ENCODE measurements at regions not wholly inside any gene's neighbourhood (a gene's known extent, or its start where the extent isn't known, plus 50 kb on each side); places are given as distances from the start of the nearest gene placed in this dataset.
"Not testable (repeated sequence)": the region's sequence is repeated elsewhere in the genome, so short reads cannot be mapped to it uniquely, and the experiment has no call there.

GRCh38 chr16:9645911-9646310 is 536.3 kb downstream of the GRIN2A start:
- DNase-seq, result no peak
- Histone ChIP-seq H3K9me3 (no peaks in the 10 kb centered on the region), H3K27me3 (peaks cover 15% of the 10 kb centered on the region; the same call in 1 of the 2 replicates), H3K4me3 (no peak overlapping the region), H3K36me3 (no peaks in the 10 kb centered on the region; the same call in 1 of the 2 replicates)

- DNase-seq, result no peak
- Histone ChIP-seq H3K27me3 (peaks cover 18% of the 10 kb centered on the region), H3K36me3 (no peaks in the 10 kb centered on the region; the same call in 1 of the 2 replicates), H3K9me3 (no peaks in the 10 kb centered on the region), H3K4me3 (no peak overlapping the region)
These were observed 534.1 kb downstream of the GRIN2A start for GRCh38 chr16:9647981-9648701.

GRCh38 chr16:9650284-9650683 is 531.9 kb downstream of the GRIN2A start:
- Histone ChIP-seq H3K27me3 (peaks cover 27% of the 10 kb centered on the region), H3K9me3 (no peaks in the 10 kb centered on the region), H3K36me3 (no peaks in the 10 kb centered on the region; the same call in 1 of the 2 replicates), H3K4me3 (no peak overlapping the region)
- no peak for DNase-seq

GRCh38 chr16:9655051-9655450 is 527.2 kb downstream of the GRIN2A start:
- Histone ChIP-seq H3K4me3 (no peak overlapping the region), H3K9me3 (no peaks in the 10 kb centered on the region), H3K36me3 (no peaks in the 10 kb centered on the region), H3K27me3 (peaks cover 14% of the 10 kb centered on the region)
- DNase-seq, result no peak

- peaks cover 14% of the 10 kb centered on the region; the same call in 1 of the 2 replicates for H3K27me3 ChIP-seq
- no peak for DNase-seq
- no peak overlapping the region for H3K4me3 ChIP-seq
These were observed 524.6 kb downstream of the GRIN2A start for GRCh38 chr16:9657641-9658040.

GRCh38 chr16:9658164-9658563 is 524.1 kb downstream of the GRIN2A start:
- no peaks in the 10 kb centered on the region for H3K36me3 ChIP-seq
- no peak overlapping the region for H3K4me3 ChIP-seq
- H3K27me3 ChIP-seq, result peaks cover 11% of the 10 kb centered on the region; the same call in 1 of the 2 replicates
- no peaks in the 10 kb centered on the region for H3K9me3 ChIP-seq
- DNase-seq, result no peak

More at GRCh38 chr16:9657641-9658040, 524.6 kb downstream of the GRIN2A start:
- Histone ChIP-seq H3K9me3 (no peaks in the 10 kb centered on the region), H3K36me3 (no peaks in the 10 kb centered on the region)

- H3K9me3 ChIP-seq, result no peaks in the 10 kb centered on the region
These were observed 523.6 kb downstream of the GRIN2A start for GRCh38 chr16:9658586-9658985.

GRCh38 chr16:9660898-9661297 is 521.3 kb downstream of the GRIN2A start:
- no peak for DNase-seq
- Histone ChIP-seq H3K9me3 (no peaks in the 10 kb centered on the region), H3K4me3 (no peak overlapping the region), H3K36me3 (no peaks in the 10 kb centered on the region), H3K27me3 (no peaks in the 10 kb centered on the region)

More at GRCh38 chr16:9658586-9658985, 523.6 kb downstream of the GRIN2A start:
- H3K27me3 ChIP-seq, result peaks cover 8% of the 10 kb centered on the region; the same call in 1 of the 2 replicates
- no peak overlapping the region for H3K4me3 ChIP-seq
- no peaks in the 10 kb centered on the region for H3K36me3 ChIP-seq
- no peak for DNase-seq

GRCh38 chr16:9661336-9662017 is 520.8 kb downstream of the GRIN2A start:
- DNase-seq, result no peak
- Histone ChIP-seq H3K9me3 (no peaks in the 10 kb centered on the region), H3K4me3 (no peak overlapping the region), H3K27me3 (no peaks in the 10 kb centered on the region), H3K36me3 (no peaks in the 10 kb centered on the region)

- no peaks in the 10 kb centered on the region for H3K36me3 ChIP-seq
- no peak for DNase-seq
- H3K27me3 ChIP-seq, result no peaks in the 10 kb centered on the region
- no peaks in the 10 kb centered on the region for H3K9me3 ChIP-seq
- H3K4me3 ChIP-seq, result no peak overlapping the region
These were observed 518.6 kb downstream of the GRIN2A start for GRCh38 chr16:9663588-9663987.

- Histone ChIP-seq H3K36me3 (no peaks in the 10 kb centered on the region), H3K27me3 (no peaks in the 10 kb centered on the region), H3K9me3 (no peaks in the 10 kb centered on the region), H3K4me3 (no peak overlapping the region)
- no peak for DNase-seq
These were observed 516.4 kb downstream of the GRIN2A start for GRCh38 chr16:9665851-9666271.

- no peak overlapping the region for H3K4me3 ChIP-seq
These were observed 515.3 kb downstream of the GRIN2A start for GRCh38 chr16:9666834-9667480.

GRCh38 chr16:9670033-9670432 is 512.2 kb downstream of the GRIN2A start:
- Histone ChIP-seq H3K9me3 (no peaks in the 10 kb centered on the region), H3K4me3 (no peak overlapping the region), H3K27me3 (no peaks in the 10 kb centered on the region), H3K36me3 (no peaks in the 10 kb centered on the region)
- DNase-seq, result no peak

More at GRCh38 chr16:9666834-9667480, 515.3 kb downstream of the GRIN2A start:
- no peaks in the 10 kb centered on the region for H3K9me3 ChIP-seq
- no peaks in the 10 kb centered on the region for H3K36me3 ChIP-seq
- H3K27me3 ChIP-seq, result no peaks in the 10 kb centered on the region
- no peak for DNase-seq

- not testable (repeated sequence) for H3K4me3 ChIP-seq, DNase-seq, H3K27me3 ChIP-seq, H3K9me3 ChIP-seq, H3K36me3 ChIP-seq
These were observed 511.6 kb downstream of the GRIN2A start for GRCh38 chr16:9670616-9671015.

GRCh38 chr16:9676560-9677300 is 505.5 kb downstream of the GRIN2A start:
- not testable (repeated sequence) for DNase-seq, H3K9me3 ChIP-seq, H3K27me3 ChIP-seq, H3K4me3 ChIP-seq, H3K36me3 ChIP-seq

GRCh38 chr16:9677301-9677653 is 505.0 kb downstream of the GRIN2A start:
- no peaks in the 10 kb centered on the region for H3K36me3 ChIP-seq
- DNase-seq, result no peak
- no peak overlapping the region for H3K4me3 ChIP-seq
- no peaks in the 10 kb centered on the region for H3K9me3 ChIP-seq
- peaks cover 2% of the 10 kb centered on the region; the same call in 1 of the 2 replicates for H3K27me3 ChIP-seq

Measured in MG63 (cell line).